Activated naive CD8-positive, alpha-beta T cell (primary cell): ENCODE measurements at regions not wholly inside any gene's neighbourhood (a gene's known extent, or its start where the extent isn't known, plus 50 kb on each side); places are given as distances from the start of the nearest gene placed in this dataset.

Source experiments
- H3K27ac Mint-ChIP-seq: one replicate; pipeline ENCODE4 v1.8.0; 2021; ENCODE audit warnings: mixed read lengths
- H3K27me3 Mint-ChIP-seq: one replicate; pipeline ENCODE4 v1.8.0; 2021; ENCODE audit warnings: mixed read lengths
- H3K36me3 Mint-ChIP-seq: one replicate; pipeline ENCODE4 v1.8.0; 2021; ENCODE audit warnings: mixed read lengths
- H3K4me1 Mint-ChIP-seq: one replicate; pipeline ENCODE4 v1.8.0; 2021; ENCODE audit warnings: low read depth, mixed read lengths
- H3K4me3 Mint-ChIP-seq: one replicate; pipeline ENCODE4 v1.8.0; 2021; ENCODE audit warnings: mild to moderate bottlenecking, mixed read lengths
- H3K9me3 Mint-ChIP-seq: one replicate; pipeline ENCODE4 v1.8.0; 2021; ENCODE audit warnings: low read depth, mixed read lengths

DNA sequence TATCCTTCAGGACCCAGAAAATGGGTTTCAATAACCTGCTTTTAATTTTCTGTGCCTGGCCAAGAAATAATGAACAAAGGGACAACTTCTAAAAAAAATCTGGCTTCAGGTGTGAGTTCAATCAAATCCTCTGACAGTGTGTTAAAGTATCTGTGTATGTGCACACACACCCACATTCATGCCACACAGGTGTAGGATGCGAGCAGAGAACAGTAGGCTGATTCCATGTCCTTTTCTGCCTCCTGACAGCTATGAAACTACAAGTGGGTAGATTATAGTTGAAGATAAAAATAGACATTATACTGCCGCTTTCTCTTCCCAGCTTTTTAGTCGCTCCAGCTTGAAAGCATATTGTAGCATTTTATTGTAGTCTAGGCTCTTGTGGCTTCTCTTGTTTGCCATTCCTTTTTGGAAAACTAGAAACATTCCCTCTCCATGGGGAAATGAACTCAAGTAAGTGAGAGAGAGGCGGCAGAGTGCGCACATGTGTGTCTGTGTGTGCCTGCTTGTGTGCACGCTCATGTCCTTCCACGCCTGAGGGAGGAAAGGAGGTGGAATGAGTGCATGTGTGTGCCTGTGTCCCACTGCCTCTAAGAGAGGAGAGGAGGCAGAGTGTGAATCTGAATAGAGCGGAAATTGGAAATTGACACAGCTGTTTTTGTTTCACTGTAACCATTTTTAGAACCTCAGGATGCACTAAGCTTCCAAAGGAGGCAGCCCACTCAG is 273.0 kb downstream of the ELAVL2 start:
- H3K36me3 Mint-ChIP-seq: no peaks in the 10 kb centered on the region
- H3K4me3 Mint-ChIP-seq: no peak overlapping the region
- no peaks in the 10 kb centered on the region for H3K27me3 Mint-ChIP-seq
- H3K27ac Mint-ChIP-seq: no peak overlapping the region
- no peaks in the 10 kb centered on the region for H3K4me1 Mint-ChIP-seq
- H3K9me3 Mint-ChIP-seq: no peaks in the 10 kb centered on the region

DNA sequence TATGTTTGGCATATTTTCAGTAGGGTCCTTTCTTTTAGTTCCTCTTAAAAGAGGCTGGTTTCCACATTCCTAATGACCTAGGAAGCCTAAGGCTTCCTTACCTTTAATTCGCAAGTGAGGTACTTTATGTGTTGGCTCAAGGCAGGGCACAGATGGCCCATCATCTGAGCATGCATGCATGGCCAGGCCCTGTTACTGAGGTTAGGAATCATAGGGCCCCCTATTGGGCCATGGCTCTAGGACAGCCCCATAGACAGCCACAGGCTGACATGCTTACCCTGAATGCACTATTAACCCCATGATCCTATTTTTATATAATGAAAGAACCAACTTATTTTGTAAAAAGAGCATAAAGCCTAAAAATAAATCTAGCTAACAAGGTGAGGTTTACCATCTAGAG is 271.4 kb downstream of the ELAVL2 start:
- Mint-ChIP-seq H3K9me3 (no peaks in the 10 kb centered on the region), H3K27me3 (no peaks in the 10 kb centered on the region), H3K4me3 (no peak overlapping the region), H3K36me3 (no peaks in the 10 kb centered on the region), H3K4me1 (no peaks in the 10 kb centered on the region), H3K27ac (no peak overlapping the region)

DNA sequence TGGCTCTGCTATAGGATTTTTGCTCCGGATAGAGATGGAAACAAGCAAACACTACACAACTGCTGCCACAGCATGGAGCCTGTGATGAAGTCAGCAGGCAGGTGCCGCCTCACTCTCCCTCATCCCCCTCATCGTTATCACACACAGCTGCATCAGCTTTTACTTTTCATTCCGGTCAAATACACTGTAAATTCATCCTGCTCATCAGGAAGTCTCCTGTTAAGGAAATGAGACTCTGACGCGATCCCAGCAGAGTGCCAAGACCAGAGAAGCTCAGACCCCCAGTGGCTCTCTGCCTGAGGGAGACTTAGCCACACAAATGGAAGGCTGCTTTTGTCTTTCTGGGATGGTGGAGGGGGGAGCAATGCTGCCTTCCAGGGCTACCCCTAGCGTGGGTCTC is 270.2 kb downstream of the ELAVL2 start:
- Mint-ChIP-seq H3K4me1 (no peaks in the 10 kb centered on the region), H3K27me3 (no peaks in the 10 kb centered on the region), H3K27ac (no peak overlapping the region), H3K4me3 (no peak overlapping the region), H3K36me3 (no peaks in the 10 kb centered on the region), H3K9me3 (no peaks in the 10 kb centered on the region)

DNA sequence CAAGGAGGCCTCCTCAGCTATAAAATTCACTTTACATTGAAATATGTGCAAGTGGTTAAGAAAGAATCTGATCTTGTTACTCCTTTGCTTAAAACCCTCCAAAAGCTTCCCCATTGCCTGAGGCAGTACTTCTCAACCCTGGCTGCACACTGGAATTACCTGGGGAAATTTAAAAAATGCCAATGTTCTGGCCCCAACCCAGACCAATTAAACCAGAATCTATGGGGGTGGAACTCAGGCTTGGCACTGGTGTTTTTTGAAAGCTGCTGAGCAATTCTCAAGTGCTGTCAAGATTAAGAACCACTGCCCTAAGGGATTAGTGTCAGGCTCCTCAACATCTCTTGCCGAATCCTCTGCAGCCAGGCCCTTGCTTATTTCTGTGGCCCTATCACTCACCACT is 269.6 kb downstream of the ELAVL2 start:
- Mint-ChIP-seq H3K4me3 (no peak overlapping the region), H3K27me3 (no peaks in the 10 kb centered on the region), H3K27ac (no peak overlapping the region), H3K9me3 (no peaks in the 10 kb centered on the region), H3K36me3 (no peaks in the 10 kb centered on the region), H3K4me1 (no peaks in the 10 kb centered on the region)

DNA sequence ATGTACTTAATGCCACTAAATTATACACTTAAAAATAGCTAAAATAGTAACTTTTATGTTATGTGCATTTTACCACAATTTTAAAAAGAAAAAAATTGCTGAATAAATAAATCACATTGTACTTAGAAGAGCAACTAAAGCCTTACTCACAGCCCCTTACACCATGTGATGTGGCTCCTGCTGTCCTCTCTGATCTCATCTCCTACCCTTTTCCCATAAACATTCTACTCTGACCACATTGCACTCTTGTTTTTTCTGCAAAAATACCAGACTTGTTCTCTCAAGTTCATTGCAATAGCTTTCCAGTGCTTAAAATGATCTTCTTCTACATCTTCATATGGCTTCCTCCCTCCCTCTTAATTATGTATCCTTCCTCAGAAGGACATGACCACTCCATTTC is 268.4 kb downstream of the ELAVL2 start:
- H3K4me1 Mint-ChIP-seq: no peaks in the 10 kb centered on the region
- no peaks in the 10 kb centered on the region for H3K9me3 Mint-ChIP-seq
- H3K36me3 Mint-ChIP-seq: no peaks in the 10 kb centered on the region
- H3K27ac Mint-ChIP-seq: no peak overlapping the region
- H3K27me3 Mint-ChIP-seq: no peaks in the 10 kb centered on the region
- no peak overlapping the region for H3K4me3 Mint-ChIP-seq

DNA sequence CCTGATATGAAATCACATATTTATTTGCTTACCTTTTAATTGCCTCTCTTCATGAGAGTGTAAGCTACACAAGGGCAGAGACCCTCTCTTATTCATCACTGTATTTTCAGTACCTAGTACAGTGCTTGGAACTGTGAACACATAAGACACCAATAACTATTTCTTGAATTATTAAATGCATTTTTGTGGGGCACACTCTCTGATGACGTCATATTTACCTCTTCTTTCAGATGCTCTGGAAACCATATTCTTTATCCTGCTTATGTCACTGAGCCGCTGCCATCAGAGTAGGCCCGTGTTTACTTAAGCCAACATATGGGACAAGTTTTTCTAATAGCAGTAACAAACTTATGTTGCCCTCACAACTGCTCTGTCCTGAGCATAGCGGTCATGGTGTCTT is 266.5 kb downstream of the ELAVL2 start:
- no peak overlapping the region for H3K27ac Mint-ChIP-seq
- no peaks in the 10 kb centered on the region for H3K27me3 Mint-ChIP-seq
- no peaks in the 10 kb centered on the region for H3K4me1 Mint-ChIP-seq

DNA sequence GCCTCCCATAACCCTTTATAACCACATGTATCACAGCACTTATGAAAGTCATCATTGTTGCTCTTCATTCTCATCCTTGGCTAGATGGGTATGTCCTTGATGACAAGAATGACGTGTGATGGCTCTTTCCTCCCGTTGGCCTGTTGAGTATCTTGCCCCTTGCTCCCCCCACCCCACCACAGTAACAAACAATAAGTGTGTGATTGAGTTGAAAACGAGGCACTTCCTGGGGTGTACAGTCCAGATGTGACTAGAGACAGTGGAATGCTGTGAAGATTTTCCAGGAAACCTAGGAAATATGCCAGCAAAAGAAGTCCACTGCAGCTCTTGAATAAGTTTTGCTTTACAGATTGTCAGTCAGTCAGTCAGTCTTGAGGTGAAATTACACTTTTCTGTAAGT is 262.5 kb downstream of the ELAVL2 start:
- no peaks in the 10 kb centered on the region for H3K36me3 Mint-ChIP-seq

More for the DNA sequence above, 266.5 kb downstream of the ELAVL2 start:
- no peaks in the 10 kb centered on the region for H3K9me3 Mint-ChIP-seq
- H3K36me3 Mint-ChIP-seq: no peaks in the 10 kb centered on the region
- H3K4me3 Mint-ChIP-seq: no peak overlapping the region

DNA sequence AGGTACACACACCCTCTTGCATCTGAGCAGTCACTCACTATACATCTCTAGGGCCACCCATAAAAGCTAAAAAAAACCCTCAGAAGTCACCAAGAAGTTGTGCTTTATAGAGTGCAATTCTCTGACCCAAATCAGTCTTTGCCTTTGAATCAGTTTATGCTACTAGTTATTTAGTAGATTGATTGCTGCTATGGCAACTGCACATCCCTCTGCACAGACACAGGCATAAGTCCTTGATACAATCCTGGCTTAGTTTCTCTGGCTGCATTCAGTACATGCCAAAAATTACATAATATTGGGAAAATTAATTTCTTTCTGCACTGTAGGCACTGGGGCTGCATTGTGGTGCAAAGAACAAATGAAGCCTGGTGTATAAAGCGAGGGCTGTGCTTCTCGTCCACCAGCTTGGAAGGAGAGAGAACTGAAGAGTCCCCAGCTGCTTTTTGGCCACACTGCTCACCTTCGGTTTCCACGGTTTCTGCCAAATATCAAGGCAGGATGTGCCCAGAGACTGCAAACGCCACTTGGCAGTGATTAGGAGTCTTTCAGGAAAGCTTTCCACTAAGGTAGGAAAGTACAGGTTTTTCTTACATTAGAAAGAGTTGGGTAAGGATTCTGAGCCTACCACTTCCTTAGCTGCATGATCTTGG is 258.4 kb downstream of the ELAVL2 start:
- H3K9me3 Mint-ChIP-seq: peaks cover 5% of the 10 kb centered on the region
- no peaks in the 10 kb centered on the region for H3K36me3 Mint-ChIP-seq
- no peak overlapping the region for H3K4me3 Mint-ChIP-seq
- no peaks in the 10 kb centered on the region for H3K27me3 Mint-ChIP-seq
- H3K4me1 Mint-ChIP-seq: no peaks in the 10 kb centered on the region
- H3K27ac Mint-ChIP-seq: no peak overlapping the region

More for the DNA sequence above, 262.5 kb downstream of the ELAVL2 start:
- Mint-ChIP-seq H3K4me1 (no peaks in the 10 kb centered on the region), H3K27ac (no peak overlapping the region), H3K9me3 (no peaks in the 10 kb centered on the region), H3K4me3 (no peak overlapping the region), H3K27me3 (no peaks in the 10 kb centered on the region)

DNA sequence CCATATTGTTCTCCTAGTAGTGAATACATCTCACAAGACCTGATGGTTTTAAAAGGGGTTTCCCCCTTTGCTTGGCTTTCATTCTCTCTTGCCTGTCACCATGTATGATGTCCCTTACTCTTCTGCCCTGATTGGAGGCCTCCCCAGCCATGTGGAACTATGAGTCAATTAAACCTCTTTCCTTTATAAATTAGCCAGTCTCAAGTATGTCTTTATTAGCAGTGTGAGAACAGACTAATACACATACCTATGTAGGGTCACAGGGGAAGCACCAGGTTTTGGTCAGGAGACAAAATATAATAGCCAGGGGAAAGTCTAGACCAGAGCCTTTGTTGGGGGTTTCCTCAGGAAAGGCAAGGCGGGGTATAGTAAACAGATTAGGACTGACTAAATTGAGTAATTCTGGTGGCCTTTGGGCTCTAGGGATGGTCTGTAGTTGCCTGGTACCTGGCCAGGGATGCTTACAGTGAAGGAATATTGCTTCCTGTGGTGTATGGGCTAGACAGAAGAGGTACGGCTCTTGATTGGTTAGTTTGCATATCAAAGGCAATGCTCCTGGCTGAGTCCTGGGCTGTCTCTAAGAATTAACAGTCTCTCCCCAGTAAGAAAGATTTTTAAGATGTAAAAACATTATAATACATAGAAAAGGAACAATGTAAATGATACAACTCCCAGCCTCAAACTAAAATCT is 254.5 kb downstream of the ELAVL2 start:
- Mint-ChIP-seq H3K4me3 (no peak overlapping the region), H3K27me3 (no peaks in the 10 kb centered on the region), H3K36me3 (no peaks in the 10 kb centered on the region), H3K9me3 (peaks cover 5% of the 10 kb centered on the region), H3K27ac (no peak overlapping the region), H3K4me1 (no peaks in the 10 kb centered on the region)

DNA sequence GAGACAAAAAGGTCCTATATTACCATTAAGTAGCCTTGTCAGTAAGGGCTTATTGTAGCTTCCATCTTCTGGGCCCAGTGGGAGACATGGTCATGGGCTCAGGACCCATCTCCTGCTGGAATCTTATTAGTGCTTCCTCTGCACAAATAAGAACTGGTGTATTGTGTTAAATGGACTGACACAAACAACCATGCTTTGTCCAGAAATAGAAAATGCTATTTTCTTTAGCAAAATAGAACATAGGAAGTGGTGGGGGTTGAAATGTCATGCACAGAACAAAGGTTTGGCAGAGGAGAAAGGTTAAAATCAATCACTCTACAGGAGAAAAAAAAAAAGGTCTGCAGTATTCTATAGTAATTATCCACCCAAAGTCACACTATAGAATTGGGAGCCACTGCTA is 252.2 kb downstream of the ELAVL2 start:
- Mint-ChIP-seq H3K36me3 (no peaks in the 10 kb centered on the region), H3K27ac (no peak overlapping the region), H3K4me1 (no peaks in the 10 kb centered on the region), H3K27me3 (no peaks in the 10 kb centered on the region), H3K4me3 (no peak overlapping the region), H3K9me3 (peaks cover 5% of the 10 kb centered on the region)

DNA sequence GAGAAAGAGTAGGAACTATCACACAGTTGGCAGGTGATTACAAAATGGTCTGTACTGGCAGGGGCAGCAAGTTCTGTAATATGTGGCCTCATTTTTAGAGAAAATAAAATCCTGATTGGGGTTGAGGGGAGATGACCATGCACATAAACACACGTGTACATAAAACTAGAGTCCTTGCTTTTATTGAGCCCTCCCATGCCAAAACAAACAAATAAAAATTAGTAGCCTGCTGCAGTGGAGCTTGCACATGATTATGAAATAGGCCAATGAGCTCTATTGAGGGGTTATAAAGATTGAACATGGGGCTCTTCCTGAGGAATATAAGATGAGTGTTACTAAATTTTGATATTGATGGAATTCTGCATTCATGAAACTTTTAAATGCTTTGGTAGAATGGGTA is 248.4 kb downstream of the ELAVL2 start:
- Mint-ChIP-seq H3K4me3 (no peak overlapping the region), H3K27ac (no peak overlapping the region), H3K9me3 (peaks cover 3% of the 10 kb centered on the region), H3K4me1 (no peaks in the 10 kb centered on the region), H3K27me3 (no peaks in the 10 kb centered on the region), H3K36me3 (no peaks in the 10 kb centered on the region)

DNA sequence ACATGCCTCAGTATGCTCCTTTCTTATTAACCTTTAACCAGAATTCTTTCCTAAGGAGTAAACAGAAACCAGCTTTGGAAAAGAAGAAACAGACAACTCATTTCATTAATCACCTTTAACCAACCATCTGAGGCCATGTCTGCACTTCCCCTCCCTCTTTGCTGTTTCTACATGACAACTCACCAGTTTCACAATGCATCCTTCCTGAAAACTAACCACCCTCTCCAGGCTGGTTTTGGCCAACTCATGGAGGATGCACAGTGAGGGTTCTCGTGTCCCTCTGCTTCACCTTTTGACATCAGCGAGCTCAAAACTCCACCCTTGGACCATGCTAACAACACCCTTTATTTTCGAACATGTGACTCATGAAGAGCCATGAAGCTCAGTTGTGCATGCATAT is 244.1 kb downstream of the ELAVL2 start:
- no peak overlapping the region for H3K4me3 Mint-ChIP-seq
- H3K27me3 Mint-ChIP-seq: no peaks in the 10 kb centered on the region
- no peak overlapping the region for H3K27ac Mint-ChIP-seq
- H3K4me1 Mint-ChIP-seq: no peaks in the 10 kb centered on the region
- H3K9me3 Mint-ChIP-seq: peaks cover 6% of the 10 kb centered on the region
- H3K36me3 Mint-ChIP-seq: no peaks in the 10 kb centered on the region

DNA sequence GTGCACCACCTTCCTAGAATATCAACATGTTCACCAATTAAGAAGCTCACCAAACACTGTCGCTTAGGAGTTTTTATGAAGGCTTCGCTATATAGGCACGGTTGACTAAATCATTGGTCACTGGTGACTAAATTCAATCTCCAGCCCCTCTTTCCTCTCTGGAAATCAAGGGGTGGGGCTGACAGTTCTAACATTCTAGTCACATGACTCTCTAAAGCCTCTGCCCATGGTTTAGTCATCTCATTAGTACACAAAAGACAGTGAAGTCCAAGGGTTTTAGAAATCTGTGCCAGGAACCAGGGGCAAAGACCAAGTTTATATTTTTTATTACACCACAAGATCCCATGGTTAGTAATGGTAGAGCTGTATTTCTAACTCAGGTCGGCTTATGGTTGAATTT is 243.2 kb downstream of the ELAVL2 start:
- peaks cover 6% of the 10 kb centered on the region for H3K9me3 Mint-ChIP-seq
- no peaks in the 10 kb centered on the region for H3K4me1 Mint-ChIP-seq
- no peak overlapping the region for H3K27ac Mint-ChIP-seq
- no peaks in the 10 kb centered on the region for H3K36me3 Mint-ChIP-seq
- no peak overlapping the region for H3K4me3 Mint-ChIP-seq
- H3K27me3 Mint-ChIP-seq: no peaks in the 10 kb centered on the region

DNA sequence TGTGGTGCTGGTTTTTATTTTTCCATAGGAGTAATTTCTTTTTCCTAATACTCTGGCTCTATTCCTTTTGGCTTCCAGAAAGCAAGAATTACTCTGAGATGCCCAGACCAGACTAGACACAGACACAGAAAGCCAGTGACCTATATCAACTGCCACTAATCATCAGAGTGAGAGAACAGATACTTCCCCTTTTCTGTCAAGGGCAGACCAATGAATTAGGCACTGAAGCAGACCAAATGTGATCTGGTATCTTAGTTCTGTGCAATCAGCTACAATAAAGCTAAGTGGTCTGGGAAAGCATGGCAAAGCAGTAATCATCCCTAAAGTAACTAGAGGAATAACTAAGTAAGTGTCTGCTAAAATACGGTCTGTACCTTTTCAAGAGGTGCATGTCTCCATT is 239.1 kb downstream of the ELAVL2 start:
- Mint-ChIP-seq H3K4me1 (peaks cover 12% of the 10 kb centered on the region), H3K9me3 (peaks cover 12% of the 10 kb centered on the region), H3K36me3 (no peaks in the 10 kb centered on the region), H3K4me3 (no peak overlapping the region), H3K27ac (no peak overlapping the region), H3K27me3 (no peaks in the 10 kb centered on the region)

DNA sequence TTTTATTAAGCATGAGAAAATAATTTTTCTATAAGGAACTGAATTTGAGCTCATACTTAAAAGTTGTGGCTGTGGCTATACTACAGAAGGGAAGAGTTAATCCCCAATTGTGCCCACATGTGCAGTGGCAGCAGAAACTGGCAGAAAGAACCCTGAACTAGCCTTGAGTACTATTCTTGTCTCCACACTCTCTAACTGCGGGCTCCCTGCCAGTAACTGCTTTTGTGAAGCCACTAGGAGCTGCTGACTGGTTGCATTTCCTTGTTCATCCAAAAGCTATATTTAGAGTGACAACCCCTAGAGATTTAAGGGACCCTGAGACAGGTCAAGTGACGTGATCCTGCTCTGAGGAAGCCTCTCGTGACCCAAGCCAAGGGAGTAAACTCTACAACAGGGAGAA is 238.6 kb downstream of the ELAVL2 start:
- no peak overlapping the region for H3K27ac Mint-ChIP-seq
- H3K36me3 Mint-ChIP-seq: no peaks in the 10 kb centered on the region
- no peaks in the 10 kb centered on the region for H3K27me3 Mint-ChIP-seq
- peaks cover 12% of the 10 kb centered on the region for H3K4me1 Mint-ChIP-seq
- H3K4me3 Mint-ChIP-seq: no peak overlapping the region
- H3K9me3 Mint-ChIP-seq: peaks cover 10% of the 10 kb centered on the region
